ENCODE measurements at regions not wholly inside any gene's neighbourhood (a gene's known extent, or its start where the extent isn't known, plus 50 kb on each side); places are given as distances from the start of the nearest gene placed in this dataset.

- DNase-seq (ENCODE audit: low read depth), result no peak
Observed at GRCh38 chr20:4095639-4096038, 53.0 kb upstream of the SMOX start.

DNA sequence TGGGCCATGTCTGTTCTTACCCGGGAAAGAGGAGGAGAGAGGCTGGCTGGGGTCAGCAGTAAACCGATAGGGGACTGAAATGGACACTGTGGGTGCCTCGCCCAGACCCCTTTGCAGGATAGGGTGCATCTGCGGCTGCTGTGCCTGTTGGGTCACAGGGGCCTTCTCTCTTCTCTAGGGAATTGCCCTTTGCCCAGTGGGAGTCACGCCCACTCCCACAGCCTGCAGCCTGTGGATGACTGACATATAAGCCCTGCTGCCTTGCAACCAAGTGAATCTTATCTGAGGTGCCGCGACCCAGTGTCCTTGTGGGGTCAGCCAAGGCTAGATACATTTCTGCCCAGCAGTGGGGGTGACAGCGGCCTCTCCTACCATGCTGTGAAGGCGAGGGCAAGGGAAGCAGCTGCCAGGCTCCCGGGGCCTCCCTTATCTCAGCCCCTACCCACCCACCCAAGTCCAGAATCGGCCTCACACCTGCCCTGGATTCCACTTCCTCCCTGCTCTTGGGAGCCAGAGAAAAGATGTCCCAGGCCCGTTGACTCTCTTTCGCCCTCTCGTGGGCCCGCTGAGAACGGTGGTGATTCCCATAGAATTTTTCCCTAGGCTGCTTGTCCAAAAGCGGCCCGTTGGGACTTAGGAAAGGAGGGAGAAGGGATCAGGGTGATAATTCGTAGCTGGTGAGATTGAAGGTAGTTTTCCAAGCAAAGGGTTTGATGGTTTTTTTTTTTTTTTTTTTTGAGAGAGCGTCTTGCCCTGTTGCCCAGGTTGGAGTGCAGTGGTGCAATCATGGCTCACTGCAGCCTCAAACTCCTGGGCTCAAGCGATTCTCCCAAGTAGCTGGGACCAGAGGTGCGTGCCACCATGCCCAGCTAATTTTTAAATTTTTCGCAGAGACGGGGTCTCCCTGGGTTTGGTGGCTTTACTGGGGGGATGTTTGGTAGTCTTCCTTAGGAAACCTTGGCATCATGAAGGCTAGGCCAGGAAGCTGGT, 56.8 kb upstream of the SMOX start:
- DNase-seq (ENCODE audit: low read depth), result no peak

DNA sequence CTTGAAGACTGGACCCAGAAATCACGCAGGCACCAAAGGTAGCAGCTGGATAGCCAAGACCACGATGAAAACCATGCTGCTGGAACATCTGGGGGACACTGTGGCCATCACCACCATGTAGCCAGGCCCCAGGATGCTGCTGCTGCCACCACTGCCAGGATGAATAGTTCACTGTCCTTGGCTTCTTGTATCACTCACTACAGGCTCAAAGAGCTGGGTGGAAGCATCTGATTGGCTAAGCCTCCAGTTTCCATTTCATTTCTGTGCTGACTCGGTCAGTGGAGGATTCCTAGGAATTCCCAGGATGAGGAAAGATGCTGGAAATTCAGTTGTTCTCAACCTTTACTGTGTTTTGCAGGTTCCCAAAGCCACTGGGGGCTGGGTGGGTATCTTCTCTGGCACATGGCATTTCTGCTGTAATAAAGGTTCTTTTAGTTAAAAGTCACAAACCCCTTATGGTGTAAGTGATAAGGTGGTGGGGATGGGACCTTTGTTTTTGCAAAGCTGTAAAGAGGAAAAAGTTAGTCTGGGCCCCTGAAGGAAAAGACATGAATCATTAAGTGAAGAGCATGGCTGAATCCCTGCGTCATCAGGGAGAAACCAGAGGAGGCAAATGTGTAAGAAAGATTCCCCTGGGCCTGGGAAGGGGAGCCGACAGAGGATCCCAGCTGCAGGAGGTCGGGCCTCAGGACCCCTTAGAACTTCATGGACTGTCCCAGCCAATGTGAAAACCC, 57.7 kb upstream of the SMOX start:
- peak; percentile 69 for DNase-seq (ENCODE audit: low read depth)

- peak; percentile 67 for DNase-seq (ENCODE audit: low read depth)
Observed at GRCh38 chr20:4089756-4090487, 58.7 kb upstream of the SMOX start.

- no peak for DNase-seq (ENCODE audit: low read depth)
Observed at GRCh38 chr20:4088766-4089165, 59.9 kb upstream of the SMOX start.

GRCh38 chr20:4087923-4088322, 60.7 kb upstream of the SMOX start:
- DNase-seq (ENCODE audit: low read depth), result no peak

DNA sequence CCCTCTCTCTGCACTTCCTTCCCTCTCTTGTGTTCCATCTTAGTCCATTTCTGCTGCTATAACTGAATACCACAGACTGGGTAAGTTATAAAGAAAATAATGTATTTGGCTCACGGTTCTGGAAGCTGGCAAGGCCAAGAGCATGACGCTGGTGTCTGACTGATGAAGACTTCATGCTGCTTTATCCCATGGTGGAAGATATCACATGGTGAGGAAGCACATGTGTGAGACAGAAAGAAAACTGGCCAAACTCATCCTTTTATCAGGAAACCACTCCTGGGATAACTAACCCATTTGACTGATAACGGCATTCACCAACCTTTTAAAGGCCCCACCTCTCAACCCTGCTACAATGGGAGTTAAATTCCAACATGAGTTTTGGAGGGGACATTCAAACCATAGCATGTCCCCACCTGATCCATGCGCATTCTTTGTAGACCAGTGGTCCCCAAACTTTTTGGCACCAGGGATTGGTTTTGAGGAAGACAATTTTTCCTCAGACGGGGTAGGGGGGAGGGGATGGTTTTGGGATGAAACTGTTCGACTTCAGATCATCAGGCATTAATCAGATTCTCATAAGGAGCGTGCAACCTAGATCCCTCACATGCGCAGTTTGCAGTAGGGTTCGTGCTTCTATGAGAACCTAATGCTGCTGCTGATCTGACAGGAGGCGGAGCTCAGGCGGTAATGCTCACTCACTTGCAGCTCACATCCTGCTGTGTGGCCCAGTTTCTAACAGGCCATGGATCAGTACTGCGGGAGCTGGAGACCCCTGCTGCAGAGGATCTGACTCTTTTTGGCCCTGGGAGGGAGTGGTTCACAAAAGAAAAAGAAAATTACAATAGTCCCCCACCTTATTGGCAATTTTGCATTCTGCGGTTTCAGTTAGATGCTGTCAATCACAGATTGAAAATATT, 61.6 kb upstream of the SMOX start:
- no peak for DNase-seq (ENCODE audit: low read depth)

GRCh38 chr20:4084721-4085120, 63.9 kb upstream of the SMOX start:
- no peak for DNase-seq (ENCODE audit: low read depth)

DNA sequence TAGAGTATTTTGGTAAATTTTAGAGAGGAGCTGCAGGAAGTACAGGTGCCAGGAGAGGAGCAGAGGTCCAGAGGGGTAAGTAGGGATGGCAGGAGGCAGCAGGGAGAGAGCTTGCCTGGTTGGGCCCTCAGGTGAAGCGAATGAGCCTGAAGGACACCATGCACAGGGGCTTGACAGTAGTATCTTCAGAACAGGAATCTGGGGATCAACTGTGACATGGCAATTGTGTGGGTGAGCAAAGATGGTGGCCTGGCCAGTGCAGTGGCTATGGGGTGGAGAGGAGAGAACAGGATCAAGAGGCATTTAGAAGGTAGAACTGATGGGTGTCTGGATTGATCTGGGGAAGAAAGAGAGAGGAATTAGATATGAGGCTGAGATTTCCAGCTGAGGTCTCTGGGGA, 64.5 kb upstream of the SMOX start:
- DNase-seq (ENCODE audit: low read depth), result no peak

DNA sequence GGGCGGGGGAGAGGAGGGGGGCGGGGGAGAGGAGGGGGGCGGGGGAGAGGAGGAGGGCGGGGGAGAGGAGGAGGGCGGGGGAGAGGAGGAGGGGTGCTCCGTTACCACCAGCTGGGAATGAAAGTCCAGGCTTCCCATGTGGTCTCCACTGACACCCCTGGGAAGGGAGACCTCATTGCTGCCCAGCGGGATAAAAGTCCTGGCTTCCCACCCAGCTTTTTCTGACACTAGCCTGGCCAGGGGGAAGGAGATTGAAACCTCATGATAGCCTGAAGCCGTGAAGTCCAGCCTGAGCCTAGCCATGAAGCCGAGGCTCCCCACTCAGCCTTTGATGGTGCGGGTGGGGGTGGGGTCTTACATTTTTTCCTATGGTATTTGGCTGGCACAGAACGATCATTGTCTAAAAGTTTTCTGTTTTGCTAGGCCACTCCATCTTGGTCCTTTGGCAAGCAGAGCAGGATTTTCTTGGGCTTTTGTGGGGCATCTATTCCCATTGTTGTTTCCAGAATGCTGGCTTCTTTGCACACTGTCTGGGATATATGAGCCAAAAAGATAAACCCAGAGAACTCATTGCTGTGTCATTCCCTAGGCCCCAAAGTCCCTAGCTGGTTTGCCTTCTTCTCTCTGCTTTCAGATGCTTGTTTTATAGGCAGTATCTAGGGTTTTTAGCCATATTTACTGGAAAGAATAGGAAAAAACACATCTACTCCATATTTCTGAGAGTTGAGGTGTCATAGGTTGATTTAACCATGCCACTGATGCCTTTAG, 65.3 kb upstream of the SMOX start:
- no peak for DNase-seq (ENCODE audit: low read depth)

DNA sequence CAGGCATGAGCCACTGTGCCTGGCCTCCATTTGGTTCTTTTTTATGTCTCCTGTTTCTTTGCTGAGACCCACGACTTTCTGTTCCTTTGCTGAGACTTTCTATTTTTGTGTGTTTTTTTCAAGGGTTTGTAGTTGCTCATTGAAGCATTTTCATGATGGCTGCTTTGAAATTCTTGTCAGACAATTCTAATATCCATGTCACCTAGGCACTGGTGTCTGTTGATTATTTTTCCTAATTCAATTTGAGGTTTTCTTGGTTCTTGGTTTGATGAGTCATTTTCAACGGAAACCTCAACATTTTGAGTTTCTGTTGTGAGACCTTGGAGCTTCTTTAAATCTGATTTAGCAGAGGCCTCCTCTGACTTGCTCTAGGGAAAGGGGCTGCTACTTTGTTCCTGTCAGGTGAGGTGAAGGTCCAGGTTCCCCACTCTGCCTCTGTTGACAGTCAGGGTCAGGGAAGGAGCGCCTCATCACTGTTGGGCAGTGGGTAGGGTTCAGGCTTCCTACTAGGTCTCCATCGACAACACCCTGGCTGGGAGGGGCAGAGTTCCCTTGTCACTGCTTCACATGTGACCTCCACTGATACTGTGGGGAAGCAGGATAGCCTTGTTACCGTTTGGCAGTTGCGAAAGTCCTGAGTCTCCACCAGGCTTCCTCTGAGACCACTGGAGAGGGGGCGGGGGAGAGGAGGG, 66.1 kb upstream of the SMOX start:
- peak; percentile 88 for DNase-seq (ENCODE audit: low read depth)

DNA sequence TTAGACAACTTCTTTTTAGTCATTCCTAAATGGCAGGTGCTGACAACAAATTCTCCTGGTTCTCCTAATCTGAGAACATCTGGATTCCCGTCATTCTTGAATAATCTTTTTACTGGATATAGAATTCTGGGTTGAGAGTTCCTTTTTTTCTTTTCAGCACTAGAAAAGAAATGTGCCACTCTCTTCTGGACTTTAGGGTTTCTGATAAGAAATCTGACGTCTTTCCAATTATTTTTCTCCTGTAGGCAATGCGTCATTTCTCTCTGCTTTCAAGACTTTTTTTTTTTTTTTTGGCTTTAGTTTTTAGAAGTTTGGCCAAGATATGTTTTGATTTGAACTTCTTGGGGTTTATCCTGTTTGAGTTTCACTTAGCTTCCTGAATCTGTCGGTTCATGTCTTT, 66.1 kb upstream of the RNF24 start:
- DNase-seq (ENCODE audit: low read depth), result no peak

- peak; percentile 91 for DNase-seq (ENCODE audit: low read depth)
Observed at GRCh38 chr20:4076671-4077070, 61.3 kb upstream of the RNF24 start.

GRCh38 chr20:4076033-4076432, 60.7 kb upstream of the RNF24 start:
- no peak for DNase-seq (ENCODE audit: low read depth)

DNA sequence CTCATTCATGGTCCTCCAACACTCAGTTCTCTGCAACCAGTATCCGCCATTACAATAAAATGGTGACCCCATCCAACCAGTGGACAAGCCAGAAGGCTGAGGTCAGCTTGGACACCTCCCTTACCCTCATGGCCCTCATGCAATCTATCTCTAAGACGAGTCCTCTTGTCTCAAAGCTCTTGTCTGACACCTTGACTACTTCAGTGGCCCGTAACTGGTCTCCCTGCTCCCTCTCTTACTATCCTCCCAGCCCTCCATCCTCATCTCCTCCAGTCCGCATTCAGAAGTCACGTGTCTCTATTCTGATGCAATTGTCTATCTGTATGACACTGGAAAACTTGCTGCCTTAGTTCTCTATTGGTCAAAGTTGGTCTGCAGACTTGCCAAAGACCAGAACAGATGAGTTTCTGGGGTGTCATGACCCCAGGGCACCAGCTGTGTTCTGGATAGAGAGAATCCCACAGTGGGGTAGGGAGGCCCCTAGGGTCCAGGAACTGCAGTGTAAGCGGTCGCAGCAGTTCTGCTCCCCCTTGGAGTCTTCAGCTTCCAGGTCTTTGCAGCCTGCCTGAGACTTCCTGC, 59.6 kb upstream of the RNF24 start:
- DNase-seq (ENCODE audit: low read depth), result no peak

DNA sequence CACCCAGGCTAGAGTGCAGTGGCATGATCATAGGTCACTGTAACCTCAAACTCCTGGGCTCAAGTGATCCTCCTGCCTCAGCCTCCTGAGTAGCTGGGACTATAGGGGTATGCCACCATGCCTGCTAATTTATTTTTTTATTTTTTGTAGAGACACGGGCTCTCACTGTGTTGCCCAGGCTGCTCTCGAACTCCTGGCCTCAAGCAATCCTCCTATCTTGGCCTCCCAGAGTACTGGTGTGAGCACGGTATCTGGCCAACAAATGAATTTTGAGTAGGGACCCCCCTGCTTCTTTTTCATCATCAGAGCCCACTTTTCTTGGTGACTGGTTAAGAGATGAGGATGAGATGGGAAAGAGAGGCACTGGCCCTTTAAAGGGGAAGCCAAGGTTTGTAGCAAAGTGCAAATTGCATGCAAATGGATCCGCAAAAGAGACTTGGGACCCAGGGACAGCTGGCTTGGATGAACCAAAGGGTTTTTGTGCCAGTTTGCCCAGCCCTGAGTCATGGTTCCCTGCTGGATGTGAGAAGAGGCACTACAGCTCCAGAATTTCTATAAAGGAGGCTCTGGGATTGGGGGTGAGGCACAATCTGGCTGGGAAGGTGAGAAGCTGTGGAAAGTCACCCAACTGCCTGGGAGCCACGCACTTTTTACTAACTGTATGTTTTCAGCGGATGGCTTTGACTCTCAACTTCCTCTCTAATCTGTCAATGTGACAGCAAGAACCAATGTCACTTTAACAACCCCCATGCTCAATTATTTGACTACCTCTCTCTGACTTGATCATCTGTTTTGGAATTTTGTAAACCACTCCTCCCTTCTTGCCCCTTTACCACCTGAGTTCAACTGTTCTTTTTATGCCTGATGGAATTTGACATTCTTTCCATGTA, 58.7 kb upstream of the RNF24 start:
- DNase-seq (ENCODE audit: low read depth), result no peak

DNA sequence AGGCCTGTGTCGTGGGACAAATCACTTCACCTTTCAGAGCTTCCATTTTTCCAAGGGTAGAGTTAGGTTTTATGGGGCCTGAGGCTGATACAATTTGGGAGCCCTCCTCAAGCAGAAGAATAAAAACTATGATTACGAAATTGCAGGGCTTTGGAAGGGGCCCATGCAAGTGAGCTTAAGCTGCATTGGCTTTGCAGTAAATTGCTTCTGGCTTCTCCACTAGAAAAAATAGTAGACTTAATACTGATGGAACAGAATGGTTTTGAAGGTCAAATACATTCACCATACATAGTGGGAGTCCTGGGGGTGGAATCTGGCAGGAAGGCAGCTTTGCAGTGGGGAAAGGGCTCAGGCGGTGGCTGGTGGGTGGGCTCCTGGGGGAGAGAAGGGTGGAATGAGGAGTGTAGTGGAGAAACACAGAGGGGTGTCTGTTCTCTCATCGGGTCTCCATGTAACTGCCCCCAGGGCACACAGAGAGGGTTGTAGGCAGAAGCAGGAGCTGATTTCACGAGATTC, 55.9 kb upstream of the RNF24 start:
- DNase-seq (ENCODE audit: low read depth), result no peak
